Activated CD4-positive, CD25-positive, alpha-beta regulatory T cell treated with anti-CD3 and anti-CD28 coated beads, Interleukin-2, amount 50 U/mL, for 16 hours (primary cell): ENCODE measurements at regions not wholly inside any gene's neighbourhood (a gene's known extent, or its start where the extent isn't known, plus 50 kb on each side); places are given as distances from the start of the nearest gene placed in this dataset.

ENCODE experiments used
- DNase-seq: peaks from one replicate; pipeline ENCODE4 v3.0.0-alpha.2; 2020; ENCODE audit warnings: low read depth, low spot score

DNA sequence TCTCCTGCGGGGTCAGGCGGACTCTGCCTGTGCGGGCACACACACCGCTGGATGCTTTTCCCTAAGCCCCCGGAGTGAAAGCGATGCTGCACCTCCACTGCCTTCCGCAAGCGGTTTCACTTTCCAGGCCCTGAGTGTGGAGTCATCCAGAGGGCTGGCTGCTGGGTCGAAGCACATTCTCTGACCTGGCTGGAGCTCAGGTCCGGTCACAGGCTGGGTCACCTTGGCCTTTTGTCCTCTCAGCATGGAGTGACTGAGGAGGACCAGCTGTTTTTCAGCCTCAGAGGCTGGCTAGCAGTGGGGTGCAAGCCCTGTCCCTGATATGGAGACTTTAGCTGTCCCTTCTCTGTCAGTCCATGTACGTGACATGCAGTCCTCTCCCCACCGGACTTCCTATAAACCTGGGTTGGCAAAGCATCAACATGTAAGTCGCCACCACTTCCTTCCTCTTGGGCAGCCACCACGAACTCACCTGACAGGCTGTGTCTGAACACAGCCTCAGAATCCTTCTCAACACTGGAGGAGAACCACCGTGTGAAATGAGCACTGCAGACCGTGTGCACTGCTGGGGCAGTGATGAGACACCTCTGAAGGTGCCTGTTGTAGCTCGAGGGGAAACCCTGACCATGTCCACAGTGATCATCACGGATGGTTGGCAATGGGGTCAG lies 51.3 kb downstream of the GADD45G start:
- no peak for DNase-seq

DNA sequence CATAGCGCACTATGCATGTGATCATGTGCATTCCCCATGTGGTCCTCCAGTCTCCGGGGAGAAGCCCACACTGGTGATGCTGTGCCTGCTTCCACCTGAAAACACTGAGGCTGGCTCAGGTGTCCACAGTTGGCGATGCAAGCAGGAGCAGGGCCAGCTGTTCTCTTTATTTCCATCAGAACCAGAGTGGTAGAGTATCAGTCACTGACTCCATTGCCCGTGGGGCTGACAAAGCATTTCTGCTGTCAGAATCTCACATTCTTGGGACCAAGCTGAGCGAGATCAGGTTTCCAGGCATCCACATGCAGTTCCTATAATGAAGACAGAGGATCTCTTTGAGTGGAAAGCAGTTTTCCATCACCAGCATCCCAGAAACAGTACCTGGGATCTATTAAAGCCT lies 52.5 kb downstream of the GADD45G start:
- no peak for DNase-seq

DNA sequence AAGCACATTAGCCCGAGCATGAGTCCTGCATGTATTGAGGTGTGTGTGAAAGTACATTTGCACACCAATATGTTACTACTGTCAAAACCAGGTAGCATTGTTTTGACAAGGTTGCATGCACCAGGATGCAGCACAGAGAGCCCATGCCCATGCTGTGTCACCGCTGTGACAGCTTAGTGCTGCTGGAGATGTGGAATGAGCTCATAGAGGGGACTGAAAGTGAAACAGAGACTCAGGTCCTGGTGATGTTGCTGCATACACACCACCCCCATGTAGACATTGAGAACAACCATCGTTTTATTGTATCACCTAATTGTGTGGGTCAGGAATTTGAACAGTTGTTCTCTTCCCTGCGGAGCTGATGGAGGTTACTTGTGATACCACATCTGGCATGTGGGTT lies 53.0 kb downstream of the GADD45G start:
- DNase-seq = no peak

DNA sequence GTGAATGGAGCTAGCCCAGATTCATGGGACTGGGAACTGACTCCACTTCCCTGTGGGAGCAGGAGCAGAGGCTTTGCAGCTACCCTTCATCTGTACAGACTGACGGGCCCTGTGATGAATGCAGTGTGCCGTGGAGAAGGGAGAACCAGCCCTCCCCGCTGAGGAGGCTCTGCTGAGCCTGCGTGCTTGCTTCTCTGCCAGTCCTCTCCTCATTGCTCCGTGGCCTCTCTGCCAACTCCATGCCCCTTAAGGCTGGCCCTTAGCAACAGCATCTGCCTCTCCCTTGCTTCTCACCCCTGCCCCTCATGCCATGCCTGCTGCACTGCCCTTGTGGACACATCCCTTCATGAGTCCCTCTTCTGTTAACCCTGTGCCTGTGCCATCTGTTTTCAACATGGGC lies 53.6 kb downstream of the GADD45G start:
- DNase-seq = no peak

DNA sequence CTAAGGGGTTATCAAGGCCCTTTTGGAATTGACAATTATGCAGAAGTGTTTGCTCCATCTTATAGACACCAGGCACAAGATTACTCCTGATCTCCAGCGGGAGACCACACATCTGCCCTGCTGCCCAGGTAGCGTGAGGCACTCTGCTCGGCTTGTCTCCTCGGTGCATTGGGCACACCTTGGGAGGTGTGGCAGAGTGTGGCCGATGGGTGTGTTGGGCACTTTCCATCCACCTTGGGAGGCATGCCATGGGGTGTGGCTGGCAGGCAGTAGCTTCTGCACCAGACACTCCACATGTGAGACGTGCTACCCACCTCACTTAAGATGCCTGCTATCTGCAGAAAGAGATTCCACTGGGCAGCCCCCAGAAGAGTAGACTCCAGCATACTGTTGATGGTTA lies 54.1 kb downstream of the GADD45G start:
- DNase-seq = no peak

DNA sequence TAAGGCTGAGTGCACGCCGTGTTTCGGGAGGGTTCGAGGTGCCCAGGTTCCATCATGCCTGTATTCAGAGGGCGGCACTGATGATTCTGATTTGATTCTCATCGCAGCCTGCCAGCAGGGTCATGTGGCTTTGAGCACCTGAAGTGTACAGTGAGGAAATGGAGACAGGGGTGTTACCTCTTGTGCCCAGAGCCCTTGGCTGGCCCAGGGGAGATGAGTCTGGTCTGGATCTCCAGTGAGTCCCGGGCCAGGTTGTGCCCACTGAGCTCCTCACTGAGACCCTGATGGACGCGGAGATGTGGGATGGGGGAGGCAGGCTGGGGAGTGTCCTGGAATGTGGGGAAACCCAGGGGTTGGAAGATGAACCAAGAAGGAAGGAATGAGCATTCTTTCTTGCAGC lies 54.7 kb downstream of the GADD45G start:
- no peak for DNase-seq

DNA sequence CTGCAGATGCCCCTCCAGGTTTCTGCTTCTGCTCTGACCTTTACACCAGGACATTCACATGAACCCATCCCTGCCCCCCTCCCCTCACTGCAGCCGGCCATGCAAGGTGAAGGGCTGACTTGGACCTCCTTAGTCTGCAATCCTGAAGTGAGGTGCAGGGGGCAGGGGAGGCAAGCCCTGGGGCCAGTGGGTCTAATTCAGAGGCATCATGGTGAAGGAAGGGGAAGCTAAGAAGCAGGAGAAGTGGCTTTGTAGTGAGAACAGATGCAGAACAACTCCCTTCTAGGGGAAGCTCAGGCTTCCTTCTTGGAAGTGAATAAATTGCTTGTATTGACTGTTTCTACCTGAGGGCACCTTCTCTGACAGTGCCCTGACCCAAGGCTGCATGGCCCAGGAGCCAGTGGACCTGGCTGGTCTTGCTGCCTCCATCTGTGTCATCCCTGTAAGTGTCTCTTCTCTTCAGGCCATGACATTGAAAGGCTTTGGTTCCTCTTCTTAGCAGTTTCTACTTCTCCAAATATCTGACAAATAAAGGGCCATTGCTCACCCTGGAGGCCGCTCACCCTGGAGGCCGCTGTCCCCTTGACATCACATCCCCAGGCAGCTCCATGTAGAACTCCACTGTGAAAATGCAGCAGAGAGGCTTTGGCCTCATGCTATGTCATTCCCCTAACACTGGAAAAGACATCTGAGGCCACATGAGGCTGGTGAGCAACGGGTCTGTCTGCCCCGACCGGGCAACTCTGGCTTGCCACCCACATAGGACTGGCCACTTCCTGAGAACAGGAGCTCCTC lies 55.3 kb downstream of the GADD45G start:
- no peak for DNase-seq

DNA sequence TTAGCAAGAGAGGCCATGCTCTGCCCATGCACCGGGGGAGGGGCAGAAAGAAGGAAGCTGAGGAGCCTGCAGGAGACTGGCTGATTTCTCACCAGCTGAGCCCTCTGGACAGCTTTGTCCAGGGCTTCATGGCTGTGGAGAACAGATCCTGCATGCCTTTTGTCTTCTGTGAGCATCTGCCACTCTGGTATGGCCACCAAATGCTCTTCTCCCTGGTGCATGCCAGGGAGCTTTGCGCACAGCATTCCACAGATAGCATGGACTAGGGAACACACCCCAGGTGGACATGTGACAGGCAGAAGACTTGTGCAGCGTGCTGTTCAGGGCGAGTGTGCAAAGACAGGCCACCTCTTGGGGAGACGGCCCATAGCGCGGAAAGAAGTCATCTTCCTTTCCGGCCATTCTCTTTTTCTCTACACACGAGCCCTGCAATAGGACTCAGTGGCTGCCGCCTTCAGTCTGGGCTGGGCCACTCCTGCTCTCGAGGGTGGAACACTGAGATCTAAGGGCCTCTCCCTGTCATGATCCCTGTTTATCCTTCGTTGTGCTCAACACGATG lies 56.7 kb downstream of the GADD45G start:
- DNase-seq = no peak

DNA sequence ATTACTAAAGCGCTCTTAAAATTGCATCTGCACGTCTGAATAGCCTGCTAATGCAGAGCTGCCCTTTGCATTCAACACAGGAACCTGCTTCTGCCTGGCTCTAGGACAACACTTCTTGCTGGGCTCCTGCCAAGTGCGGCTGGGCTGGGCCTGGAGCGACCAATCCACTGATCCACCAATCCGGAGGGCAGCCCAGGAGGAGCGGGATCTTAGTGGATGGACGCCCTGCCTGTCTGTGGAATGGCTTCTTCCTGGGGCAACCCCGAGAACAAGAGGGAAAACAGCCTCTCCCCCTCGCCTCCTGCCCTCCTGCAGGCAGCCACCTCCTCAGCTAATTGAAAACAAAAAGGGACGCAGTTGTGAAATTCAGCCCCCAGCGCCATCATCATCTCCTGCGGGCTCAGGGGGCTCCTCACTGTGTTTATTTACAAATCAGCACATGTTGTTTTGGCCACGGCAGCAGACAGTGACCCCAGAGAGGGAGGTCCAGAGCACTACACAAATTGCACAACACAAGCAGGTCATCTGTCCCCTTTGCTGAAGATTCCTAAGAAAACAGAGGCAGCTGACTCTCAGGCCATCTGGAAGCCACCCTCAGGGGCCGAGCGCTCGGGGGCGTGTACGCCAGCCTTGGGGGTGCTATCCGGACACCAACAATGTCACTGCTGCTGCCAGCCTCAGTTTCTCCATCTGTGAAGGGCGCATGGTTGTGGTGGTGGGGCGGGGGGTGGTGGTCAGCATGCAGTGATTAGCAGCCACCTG lies 57.3 kb downstream of the GADD45G start:
- DNase-seq = no peak

DNA sequence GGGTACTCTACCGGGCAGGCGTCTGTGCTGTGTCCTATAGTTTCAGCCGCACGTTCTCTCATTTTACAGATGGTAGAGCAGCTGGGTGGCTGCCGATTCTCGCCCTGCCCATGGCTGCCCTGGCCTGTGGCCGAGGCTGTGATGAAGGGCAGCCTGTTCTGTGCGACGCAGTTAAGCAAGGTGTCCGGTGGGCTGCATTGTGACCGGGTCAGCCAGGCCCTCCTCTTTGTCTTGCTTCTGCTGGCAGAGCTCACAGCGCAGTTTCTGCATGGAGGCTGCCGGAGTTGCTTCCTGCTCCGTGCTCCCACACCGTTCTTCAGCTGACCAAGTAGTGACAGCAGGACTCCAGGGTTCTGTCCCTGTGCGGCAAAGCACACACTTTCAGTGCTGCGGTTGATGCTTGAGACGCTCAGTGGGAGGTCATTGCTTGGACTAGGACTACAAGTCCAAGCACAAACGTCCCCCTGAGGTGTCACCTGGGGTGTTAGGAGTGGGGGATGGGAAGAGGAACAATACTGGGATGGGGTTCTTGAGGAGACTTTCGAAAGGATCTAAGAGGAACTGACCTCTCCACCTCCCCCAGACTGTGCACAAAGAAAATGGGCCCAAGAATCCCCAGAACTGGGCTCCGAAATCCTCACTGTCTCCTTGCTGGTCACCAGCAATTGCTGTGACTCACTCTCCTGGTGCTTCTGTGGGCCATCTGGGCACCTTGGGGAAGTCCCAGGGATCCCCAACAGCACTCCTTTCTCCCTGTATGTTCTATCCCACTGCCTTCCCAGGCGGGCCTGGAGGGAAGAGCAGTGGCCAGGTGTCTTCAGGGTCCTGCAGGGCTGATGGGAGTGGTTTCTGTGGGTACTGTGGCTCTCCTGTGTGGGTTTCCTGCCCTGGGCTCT lies 58.2 kb downstream of the GADD45G start:
- DNase-seq = no peak

DNA sequence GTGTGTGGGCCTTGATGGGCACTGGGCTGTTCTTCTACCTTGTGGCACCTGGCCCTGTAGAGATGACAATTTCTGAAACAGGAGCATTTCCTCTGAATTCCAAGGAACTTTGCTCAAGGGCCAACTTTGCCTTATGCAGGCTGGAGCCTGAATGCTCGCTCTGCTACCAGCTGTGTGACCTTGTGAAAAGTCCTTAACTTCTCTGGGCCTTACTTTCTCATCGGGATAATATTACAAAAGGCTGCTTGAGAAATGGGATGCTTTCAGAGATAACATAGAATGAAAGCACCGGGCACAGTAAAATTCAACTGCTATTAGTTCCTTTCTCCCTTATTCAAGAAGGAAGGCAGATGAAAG lies 58.8 kb downstream of the GADD45G start:
- DNase-seq = no peak

DNA sequence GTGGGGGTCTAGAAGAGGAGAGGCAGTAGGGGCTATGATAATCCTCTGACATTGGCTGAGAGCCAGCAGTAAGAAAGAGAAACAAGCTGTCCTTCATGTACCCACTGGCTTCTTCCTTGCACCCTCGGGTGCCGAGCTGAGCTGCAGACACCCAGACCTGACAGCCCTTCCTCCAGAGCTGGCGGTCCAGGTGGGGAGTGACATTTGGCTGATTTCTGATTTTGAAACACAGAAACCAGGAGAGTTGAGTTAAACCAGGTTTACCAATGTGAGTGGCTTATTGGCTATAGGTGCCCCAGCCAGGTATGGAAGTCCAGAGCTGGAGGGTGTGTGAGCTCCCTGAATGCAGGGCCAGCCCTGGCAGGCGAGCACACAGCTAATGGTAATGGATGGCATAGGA lies 59.2 kb downstream of the GADD45G start:
- no peak for DNase-seq

DNA sequence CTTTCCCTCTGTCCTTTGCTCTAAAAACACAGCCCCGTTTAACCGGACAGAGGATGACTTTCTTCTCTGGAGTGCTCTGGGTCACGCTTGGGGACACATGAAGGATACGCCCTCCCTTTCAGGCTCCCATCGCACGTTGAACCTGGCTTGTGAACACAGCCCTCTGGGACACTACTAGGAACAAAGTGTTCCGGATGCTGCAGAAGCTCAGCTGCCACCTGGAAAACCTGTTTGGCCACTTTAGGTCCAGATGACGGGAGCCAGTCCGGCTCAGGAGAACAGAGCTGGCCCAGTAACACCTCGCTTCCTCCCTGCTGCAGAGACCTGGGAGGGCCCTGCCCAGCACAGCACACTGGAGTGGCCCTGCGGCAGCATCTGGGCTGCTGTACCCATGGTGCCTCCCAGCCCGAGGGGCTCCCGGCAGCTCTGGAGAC lies 60.1 kb downstream of the GADD45G start:
- DNase-seq = no peak

DNA sequence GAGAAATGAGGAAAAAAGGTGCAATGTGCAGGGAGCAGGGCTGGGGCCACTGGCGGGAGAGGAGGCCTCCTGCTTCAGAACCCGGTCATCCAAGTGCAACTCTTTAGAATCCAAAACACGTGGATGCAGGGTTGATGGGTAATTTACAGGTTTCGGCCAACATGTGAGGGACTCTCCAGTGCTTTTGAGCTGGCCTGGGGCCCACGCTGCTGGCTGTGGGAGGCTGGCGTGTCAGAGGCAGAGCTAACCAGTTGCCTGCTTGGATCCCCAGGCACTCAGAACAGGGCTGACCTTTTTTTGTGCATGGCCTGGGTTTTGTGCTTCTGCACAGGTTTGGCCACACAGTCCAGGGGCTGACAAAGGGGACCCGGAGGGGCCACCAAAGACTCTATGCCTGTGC lies 61.6 kb downstream of the GADD45G start:
- no peak for DNase-seq

DNA sequence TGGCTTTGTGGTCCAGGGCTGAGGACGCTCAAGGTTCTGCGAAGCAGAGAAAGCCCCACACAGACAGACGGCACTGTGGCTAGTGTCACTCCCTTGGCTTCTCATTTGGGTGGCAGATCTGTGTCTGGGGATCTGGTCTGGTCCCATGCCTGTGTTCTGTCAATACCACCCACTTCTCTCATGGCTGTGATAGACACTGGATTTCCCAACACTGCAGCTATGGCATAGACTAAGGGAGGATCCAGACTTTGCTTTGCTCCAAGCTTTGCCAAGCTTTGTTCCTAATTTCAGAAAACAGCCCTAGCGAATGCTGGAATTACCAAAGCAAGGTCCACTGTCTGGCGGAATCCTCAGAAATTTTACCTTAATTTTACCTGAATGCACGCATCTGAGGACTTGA lies 62.1 kb downstream of the GADD45G start:
- no peak for DNase-seq

DNA sequence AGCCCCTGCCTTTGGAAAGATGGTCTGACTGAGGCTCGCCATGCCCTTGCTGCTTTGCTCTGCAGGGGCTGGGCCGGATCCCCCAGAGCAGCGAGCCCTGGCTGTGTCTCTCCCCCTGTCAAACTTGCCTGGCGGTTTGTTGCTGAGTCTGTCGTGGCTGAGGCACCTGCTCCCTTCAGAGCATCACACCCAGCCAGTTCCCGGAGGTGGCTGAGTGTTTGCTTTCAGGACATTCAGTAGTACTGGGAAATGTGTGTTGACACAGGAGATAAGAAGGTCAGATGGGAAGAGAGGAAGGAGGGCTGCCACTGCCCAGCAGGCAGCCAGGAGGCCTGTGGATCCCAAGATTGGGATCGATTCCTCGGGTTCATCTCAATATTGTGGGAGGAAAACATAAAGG lies 62.9 kb downstream of the GADD45G start:
- DNase-seq = no peak

DNA sequence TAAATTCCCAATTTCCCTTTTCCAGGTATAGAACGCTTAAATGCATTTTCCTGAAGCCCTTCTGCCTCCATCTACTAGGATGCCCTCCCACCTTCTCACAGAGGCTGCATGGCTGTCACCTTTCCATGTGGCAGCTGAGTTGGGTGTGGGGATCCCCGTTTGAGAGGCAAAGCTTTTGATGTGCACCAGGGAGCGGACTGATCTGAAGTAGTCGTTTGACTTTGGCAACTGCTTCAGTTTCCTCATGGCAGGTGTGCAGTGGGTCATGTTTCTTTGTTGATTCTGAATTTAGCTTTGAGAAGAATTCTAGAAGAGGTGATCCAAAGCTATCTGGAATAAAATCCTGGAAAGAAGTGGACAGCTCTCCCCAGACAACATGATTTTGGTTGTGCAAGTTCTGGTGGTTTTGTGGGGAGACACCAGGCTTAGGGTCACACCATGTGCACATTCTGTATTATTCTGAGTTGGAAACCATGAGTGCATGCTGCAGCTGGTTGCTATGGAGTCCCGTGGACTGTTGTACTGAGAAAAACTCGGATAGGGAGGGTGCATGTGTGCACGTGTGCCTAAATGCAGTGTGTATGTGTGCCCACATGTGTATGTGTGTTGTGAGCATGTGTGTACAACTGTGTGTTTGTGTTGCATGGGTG lies 63.5 kb downstream of the GADD45G start:
- no peak for DNase-seq

DNA sequence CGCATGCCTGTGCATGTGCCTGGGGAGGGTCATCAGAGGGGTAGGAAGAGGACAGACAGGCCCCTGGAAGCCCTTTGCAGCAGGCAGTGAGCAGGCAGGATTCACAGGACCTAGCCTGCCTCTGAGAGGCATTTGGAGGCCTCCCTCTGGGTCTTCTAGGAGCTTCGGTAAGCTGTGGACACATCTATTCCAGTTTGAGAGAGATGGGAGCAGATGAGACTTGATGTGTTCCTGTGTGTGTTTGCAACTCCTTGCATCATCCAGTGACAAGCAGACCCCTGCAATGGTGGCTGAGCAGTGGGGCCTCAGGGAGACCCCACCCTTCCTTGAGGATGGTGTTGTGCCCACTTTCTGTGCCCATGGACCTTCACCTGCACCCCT lies 64.0 kb downstream of the GADD45G start:
- no peak for DNase-seq

DNA sequence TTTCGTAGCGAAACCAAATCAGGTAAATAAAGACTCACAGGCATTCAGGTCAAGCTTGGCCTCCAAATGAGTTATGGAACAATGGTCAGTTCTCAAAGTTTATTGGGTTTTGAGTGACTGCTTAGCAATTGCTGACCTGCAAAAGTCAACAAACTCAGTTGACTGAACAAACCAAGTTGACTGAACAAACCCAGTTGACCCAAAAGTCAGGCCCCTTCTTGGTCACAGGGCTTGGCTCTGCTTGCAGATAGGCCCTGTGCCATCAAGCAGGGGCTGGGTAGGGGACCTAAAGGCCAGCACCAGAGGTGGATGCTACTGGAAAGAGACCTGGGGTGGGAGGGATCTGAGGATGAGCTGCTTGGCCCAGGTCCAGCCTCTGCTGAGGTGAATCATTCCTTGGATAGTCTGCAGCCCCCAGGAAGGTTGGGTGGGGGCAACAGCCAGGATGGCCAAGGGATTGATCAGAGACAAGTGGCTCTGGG lies 64.6 kb downstream of the GADD45G start:
- no peak for DNase-seq

DNA sequence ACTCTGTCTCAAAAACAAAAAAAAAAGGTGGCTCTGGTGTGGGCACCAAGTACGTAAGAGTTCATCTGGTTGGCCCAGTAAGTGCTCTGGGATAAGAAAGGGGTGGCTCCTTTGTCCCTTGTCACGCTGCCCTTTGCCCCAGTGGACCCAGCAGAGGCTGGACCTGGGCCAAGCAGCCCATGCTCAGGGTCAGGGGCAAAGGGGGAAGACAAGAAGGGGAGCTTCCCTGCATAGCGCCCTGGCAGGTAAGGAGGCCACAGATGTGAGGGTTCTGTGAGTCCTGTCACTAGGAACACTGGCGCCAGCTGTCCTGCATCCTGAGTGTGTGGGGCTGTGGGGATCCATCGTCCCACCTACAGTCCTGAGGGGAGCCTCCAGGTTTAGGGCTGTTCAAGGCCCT lies 65.3 kb downstream of the GADD45G start:
- no peak for DNase-seq
